Stimulated activated CD4-positive, alpha-beta T cell treated with anti-CD3 and anti-CD28 coated beads, Interleukin-1b, Interleukin-23, amount 100 ng/mL, for 4 hours (primary cell): ENCODE measurements at regions not wholly inside any gene's neighbourhood (a gene's known extent, or its start where the extent isn't known, plus 50 kb on each side); places are given as distances from the start of the nearest gene placed in this dataset.
"Not testable (repeated sequence)": the region's sequence is repeated elsewhere in the genome, so short reads cannot be mapped to it uniquely, and the experiment has no call there.

Experiments
- DNase-seq, 2 donors: peaks; one replicate each; pipeline ENCODE4 v3.0.0-alpha.2; 2020; ENCODE audit warnings: low read depth in 2 of 2

DNA sequence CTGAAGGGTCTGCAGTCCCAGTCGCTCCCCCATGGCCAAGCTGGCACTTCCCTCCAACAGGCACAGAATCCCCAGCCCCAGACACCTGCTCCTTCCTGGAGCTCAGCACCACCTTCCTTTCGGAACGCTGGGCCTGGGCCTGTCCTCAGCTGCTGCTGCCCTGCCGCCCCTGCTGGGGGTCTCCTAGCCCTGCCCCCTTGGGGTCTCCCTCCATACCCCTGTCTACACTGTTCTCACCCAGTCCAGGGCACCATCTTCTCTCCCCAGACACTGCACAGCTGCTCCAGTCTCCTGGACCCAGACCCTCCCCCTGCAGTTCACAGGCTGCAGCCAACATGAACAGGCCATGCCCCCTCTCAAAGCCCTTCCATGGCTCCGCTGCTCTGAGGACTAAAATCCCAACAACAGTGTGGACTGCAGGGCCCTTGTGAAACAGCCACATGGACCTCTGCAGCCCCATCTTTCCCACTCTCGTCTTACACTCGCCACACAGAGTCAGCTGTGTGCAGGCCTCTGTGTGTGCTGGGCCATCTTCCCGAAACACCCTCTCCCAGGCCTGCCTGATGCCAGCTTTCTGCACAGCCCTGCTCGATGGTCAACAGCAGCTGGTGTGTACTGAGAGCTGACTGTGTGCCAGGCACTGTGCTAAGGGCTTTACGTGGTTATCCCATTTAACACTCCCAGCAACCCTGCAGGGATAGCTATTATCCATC lies 361.3 kb downstream of the MATN1 start:
- not testable (repeated sequence) for DNase-seq

DNA sequence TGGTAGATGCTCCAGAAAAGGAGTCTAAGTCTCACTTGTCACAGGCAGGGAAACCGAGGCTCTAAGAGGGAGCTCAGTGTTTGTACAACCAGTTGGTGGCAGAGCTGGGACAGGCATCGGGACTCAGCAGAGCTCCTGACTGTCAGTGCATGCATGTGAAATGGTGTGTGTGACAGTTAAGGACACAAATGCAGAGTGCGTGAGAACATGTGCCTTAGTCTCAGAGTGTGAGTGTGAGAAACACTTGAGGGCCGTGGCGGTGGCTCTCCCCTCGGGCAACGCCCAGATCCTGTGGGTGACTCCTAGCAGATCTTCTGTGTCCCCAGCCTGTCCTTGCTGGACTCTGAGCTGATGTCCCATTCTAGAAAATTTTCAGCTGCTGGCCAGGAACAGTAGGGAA lies 362.6 kb downstream of the MATN1 start:
- DNase-seq: no peak

- no peak for DNase-seq
Measured at GRCh38 chr1:30360281-30360680, 363.1 kb downstream of the MATN1 start.

GRCh38 chr1:30359539-30360220 lies 363.7 kb downstream of the MATN1 start:
- no peak for DNase-seq

- DNase-seq: no peak
Measured at GRCh38 chr1:30358500-30358899, 364.9 kb downstream of the MATN1 start.

DNA sequence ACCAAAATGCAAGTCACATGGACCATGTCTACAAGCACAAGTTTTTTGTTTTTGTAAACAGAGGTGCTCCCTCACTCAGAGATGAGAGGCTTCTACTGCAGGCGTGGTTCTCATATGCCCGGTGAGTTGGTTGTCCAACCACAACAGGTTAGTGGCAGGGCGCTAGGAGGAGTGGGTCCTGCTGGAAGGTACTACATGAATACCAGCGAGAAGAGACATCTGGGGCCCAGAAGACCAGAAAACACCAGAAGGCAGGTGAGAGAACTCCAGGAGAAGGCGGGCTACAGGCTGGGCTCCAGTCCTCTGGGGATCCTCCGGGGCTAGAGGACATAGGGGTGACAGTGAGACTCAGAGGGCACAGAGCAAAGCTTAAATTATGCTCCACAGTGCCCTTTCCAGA lies 366.5 kb downstream of the MATN1 start:
- no peak for DNase-seq

- DNase-seq: no peak
Measured at GRCh38 chr1:30354410-30354809, 369.0 kb downstream of the MATN1 start.

DNA sequence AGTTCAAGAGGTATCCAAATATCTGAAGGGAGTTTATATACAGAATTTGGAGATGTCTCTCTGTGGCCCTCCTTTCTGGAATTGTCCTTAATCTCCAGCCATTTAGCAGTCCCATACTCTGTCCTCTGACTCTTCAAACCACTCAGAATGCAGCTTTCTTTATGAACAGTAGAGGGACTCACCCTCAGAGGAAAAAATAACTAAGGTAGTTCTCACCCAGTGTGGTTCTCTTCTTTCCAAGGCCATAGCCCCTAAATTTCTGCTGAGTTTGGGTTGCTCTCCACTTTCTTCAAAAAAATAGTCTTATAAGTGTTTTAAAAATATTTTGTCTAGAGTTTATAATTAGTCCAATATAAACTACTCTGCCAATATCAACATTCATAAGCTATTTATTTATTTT lies 369.7 kb downstream of the MATN1 start:
- DNase-seq: no peak

- DNase-seq: no peak
Measured at GRCh38 chr1:30348147-30348546, 375.2 kb downstream of the MATN1 start.

DNA sequence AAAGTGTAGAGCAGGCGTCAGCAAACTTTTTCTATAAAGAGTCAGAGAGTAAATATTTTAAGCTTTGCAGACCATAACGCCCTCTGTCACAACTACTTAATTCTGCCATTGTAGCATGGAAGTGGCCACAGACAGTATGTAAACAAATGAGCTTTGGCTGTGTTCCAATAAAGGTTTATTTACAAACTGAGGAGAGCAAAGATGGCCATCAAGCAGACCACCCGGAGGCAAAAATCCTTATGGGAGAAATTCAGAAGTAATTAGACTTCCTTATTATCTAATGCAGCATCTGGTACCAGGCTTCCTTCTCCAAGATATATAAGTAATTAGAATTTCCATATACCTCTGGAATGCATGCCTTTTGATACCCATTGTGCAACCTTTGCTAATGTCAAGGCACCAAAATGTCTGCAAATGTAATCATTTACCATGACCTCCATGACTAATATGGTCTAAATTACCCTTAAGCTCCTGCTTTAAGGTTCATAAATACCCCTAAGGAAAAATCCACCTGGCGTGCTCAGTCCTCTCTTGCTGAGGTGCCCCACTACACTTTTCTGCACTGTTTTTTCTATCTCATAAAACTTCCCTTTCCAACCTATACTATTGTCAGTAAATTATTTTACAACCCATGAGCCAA lies 377.8 kb downstream of the MATN1 start:
- no peak for DNase-seq

DNA sequence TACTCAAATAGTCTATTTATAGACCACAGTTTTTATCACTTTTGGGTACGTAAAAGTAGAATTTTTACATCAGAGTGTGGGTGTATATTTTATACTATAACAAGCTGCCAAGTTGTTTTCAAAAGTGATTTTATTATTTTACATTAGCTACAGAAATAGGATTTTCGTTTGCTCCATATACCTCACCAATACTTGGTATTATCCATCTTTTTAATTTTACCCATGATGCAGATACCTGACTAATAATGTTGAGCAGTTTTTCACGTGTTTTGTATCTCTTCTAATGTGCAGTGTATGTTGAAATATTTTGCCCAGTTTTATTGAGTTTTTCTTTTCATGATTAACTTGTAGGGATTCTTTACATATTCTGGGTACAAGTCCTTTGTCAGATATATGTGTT lies 379.8 kb downstream of the MATN1 start:
- no peak for DNase-seq

GRCh38 chr1:30342535-30343141 lies 380.7 kb downstream of the MATN1 start:
- no peak for DNase-seq

GRCh38 chr1:30340934-30341333 lies 382.5 kb downstream of the MATN1 start:
- DNase-seq: no peak

- DNase-seq: no peak
Measured at GRCh38 chr1:30339866-30340265, 383.5 kb downstream of the MATN1 start.

DNA sequence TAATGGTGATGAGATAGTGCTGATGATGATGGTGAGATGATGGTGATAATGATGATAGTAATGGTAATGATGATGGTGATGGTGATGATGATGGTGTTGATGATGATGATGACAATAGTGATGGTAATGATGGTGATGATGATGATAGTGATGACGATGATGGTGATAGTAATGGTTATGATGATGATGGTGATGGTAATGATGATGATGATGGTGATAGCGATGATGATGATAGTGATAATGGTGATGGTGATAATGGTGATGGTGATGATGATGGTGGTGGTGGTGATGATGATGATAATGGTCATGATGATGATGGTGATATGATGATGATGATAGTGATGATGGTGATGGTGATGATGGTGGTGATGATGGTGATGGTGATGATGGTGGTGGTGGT lies 384.6 kb downstream of the MATN1 start:
- DNase-seq: no peak

GRCh38 chr1:30337324-30337620 lies 386.1 kb downstream of the MATN1 start:
- no peak for DNase-seq

GRCh38 chr1:30336550-30337323 lies 386.6 kb downstream of the MATN1 start:
- DNase-seq: no peak

- DNase-seq: no peak
Measured at GRCh38 chr1:30335997-30336390, 387.4 kb downstream of the MATN1 start.

DNA sequence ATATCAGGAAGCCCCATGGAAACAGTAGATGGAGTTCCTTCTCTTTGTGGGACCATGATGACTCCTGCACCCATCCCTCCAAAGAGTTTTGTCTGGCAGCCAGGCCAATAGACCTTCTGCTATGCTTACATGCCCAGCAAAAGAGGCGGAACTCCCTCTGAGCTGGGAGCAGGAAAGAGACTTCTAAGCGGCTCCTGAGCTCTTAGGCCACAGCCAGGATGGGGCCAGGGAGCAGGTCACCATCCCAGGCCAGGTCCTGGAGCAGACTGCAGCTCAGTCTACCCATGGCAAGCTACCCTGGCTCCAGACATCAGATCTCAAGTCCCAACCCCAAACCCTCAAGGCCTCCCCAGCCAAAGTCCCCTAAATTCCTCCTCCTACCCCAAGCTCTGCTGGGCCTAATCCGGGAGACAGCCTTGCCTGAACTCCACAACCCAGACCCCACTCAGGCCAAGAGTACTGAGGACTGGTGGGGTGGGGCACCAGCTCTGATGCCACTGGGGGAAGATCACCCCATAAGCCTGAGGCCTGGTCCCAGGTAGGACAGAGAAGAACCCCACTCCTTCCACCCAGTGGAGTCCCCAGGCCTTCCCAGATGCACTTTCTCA lies 387.9 kb downstream of the MATN1 start:
- DNase-seq: no peak

- DNase-seq: no peak
Measured at GRCh38 chr1:30334767-30335166, 388.6 kb downstream of the MATN1 start.
